ENCODE measurements at regions not wholly inside any gene's neighbourhood (a gene's known extent, or its start where the extent isn't known, plus 50 kb on each side); places are given as distances from the start of the nearest gene placed in this dataset.
A peak's percentile ranks its signal among the peaks of the same experiment; 100 is the strongest.
"Not testable (repeated sequence)": the region's sequence is repeated elsewhere in the genome, so short reads cannot be mapped to it uniquely, and the experiment has no call there.

GRCh38 chr9:99632349-99633038 is 189.2 kb upstream of the NR4A3 start:
- DNase-seq (ENCODE audit: low read depth), result no peak

- no peak for DNase-seq (ENCODE audit: low read depth)
Observed at GRCh38 chr9:99633265-99633664, 188.4 kb upstream of the NR4A3 start.

GRCh38 chr9:99634186-99634585 is 187.5 kb upstream of the NR4A3 start:
- no peak for DNase-seq (ENCODE audit: low read depth)

- peak; percentile 18 for DNase-seq (ENCODE audit: low read depth)
Observed at GRCh38 chr9:99635032-99635431, 186.7 kb upstream of the NR4A3 start.

GRCh38 chr9:99637641-99638040 is 184.0 kb upstream of the NR4A3 start:
- no peak for DNase-seq (ENCODE audit: low read depth)

GRCh38 chr9:99638971-99639370 is 182.7 kb upstream of the NR4A3 start:
- no peak for DNase-seq (ENCODE audit: low read depth)

GRCh38 chr9:99647604-99648003 is 174.1 kb upstream of the NR4A3 start:
- no peak for DNase-seq (ENCODE audit: low read depth)

- DNase-seq (ENCODE audit: low read depth), result no peak
Observed at GRCh38 chr9:99650187-99650874, 171.4 kb upstream of the NR4A3 start.

GRCh38 chr9:99660191-99660636 is 161.5 kb upstream of the NR4A3 start:
- DNase-seq (ENCODE audit: low read depth), result no peak

GRCh38 chr9:99663297-99663696 is 158.4 kb upstream of the NR4A3 start:
- no peak for DNase-seq (ENCODE audit: low read depth)

GRCh38 chr9:99663856-99664255 is 157.8 kb upstream of the NR4A3 start:
- no peak for DNase-seq (ENCODE audit: low read depth)

GRCh38 chr9:99666571-99666970 is 155.1 kb upstream of the NR4A3 start:
- no peak for DNase-seq (ENCODE audit: low read depth)

GRCh38 chr9:99670886-99671285 is 150.8 kb upstream of the NR4A3 start:
- not testable (repeated sequence) for DNase-seq (ENCODE audit: low read depth)

- peak; percentile 17 for DNase-seq (ENCODE audit: low read depth)
Observed at GRCh38 chr9:99677281-99677680, 144.4 kb upstream of the NR4A3 start.

GRCh38 chr9:99678566-99678965 is 143.1 kb upstream of the NR4A3 start:
- DNase-seq (ENCODE audit: low read depth), result no peak

GRCh38 chr9:99680191-99680590 is 141.5 kb upstream of the NR4A3 start:
- DNase-seq (ENCODE audit: low read depth), result peak; percentile 49

- DNase-seq (ENCODE audit: low read depth), result no peak
Observed at GRCh38 chr9:99681113-99681512, 140.6 kb upstream of the NR4A3 start.

- DNase-seq (ENCODE audit: low read depth), result no peak
Observed at GRCh38 chr9:99682378-99682777, 139.3 kb upstream of the NR4A3 start.

- DNase-seq (ENCODE audit: low read depth), result no peak
Observed at GRCh38 chr9:99682870-99683269, 138.8 kb upstream of the NR4A3 start.

GRCh38 chr9:99690573-99690972 is 131.1 kb upstream of the NR4A3 start:
- no peak for DNase-seq (ENCODE audit: low read depth)

- no peak for DNase-seq (ENCODE audit: low read depth)
Observed at GRCh38 chr9:99693888-99694287, 127.8 kb upstream of the NR4A3 start.

GRCh38 chr9:99694393-99694792 is 127.3 kb upstream of the NR4A3 start:
- DNase-seq (ENCODE audit: low read depth), result no peak

- DNase-seq (ENCODE audit: low read depth), result no peak
Observed at GRCh38 chr9:99699396-99699795, 122.3 kb upstream of the NR4A3 start.

- no peak for DNase-seq (ENCODE audit: low read depth)
Observed at GRCh38 chr9:99712214-99712613, 109.5 kb upstream of the NR4A3 start.

Data from non-pigmented ciliary epithelial cell (primary cell).